Liver (tissue), 8 donors: ENCODE measurements at regions not wholly inside any gene's neighbourhood (a gene's known extent, or its start where the extent isn't known, plus 50 kb on each side); places are given as distances from the start of the nearest gene placed in this dataset.

Source experiments
- DNase-seq: peaks from one replicate; pipeline ENCODE4 v3.0.0-alpha.2; 2017; ENCODE audit warnings: low spot score
- H3K27ac ChIP-seq, 2 donors: one replicate each; pipeline ENCODE4 v1.7.0; 2013; ENCODE audit warnings: inconsistent platforms in 2 of 2, low read length in 2 of 2, control low read depth in 1 of 2, low read depth in 1 of 2, mild to moderate bottlenecking in 1 of 2
- H3K27me3 ChIP-seq, 4 donors: one replicate each; pipeline versions ENCODE4 v1.6.1 to v1.7.0; 2013; ENCODE audit warnings: low read length in 3 of 4, inconsistent platforms in 1 of 4, mild to moderate bottlenecking in 1 of 4, moderate library complexity in 1 of 4; ENCODE audit not compliant: control insufficient read depth in 4 of 4, insufficient read depth in 4 of 4
- H3K36me3 ChIP-seq, 4 donors: one replicate each; pipeline versions ENCODE4 v1.6.1 to v1.7.0; 2013; ENCODE audit warnings: low read length in 3 of 4, mild to moderate bottlenecking in 3 of 4, low read depth in 1 of 4, moderate library complexity in 1 of 4; ENCODE audit not compliant: control insufficient read depth in 4 of 4, insufficient read depth in 3 of 4
- H3K4me1 ChIP-seq, 4 donors: one replicate each; pipeline versions ENCODE4 v1.6.1 to v1.7.0; 2013; ENCODE audit warnings: low read length in 3 of 4, mild to moderate bottlenecking in 3 of 4, moderate library complexity in 1 of 4; ENCODE audit not compliant: control insufficient read depth in 4 of 4, insufficient read depth in 4 of 4
- H3K4me3 ChIP-seq, 3 donors: one replicate each; pipeline versions ENCODE4 v1.6.1 to v1.7.0; 2013; ENCODE audit warnings: low read length in 3 of 3, control low read depth in 1 of 3, low read depth in 1 of 3, mild to moderate bottlenecking in 1 of 3
- H3K9ac ChIP-seq, 2 donors: one replicate each; pipeline ENCODE4 v1.7.0; 2013; ENCODE audit warnings: low read length in 2 of 2, mild to moderate bottlenecking in 2 of 2, moderate library complexity in 2 of 2, control low read depth in 1 of 2, low read depth in 1 of 2
- H3K9me3 ChIP-seq, 4 donors: one replicate each; pipeline versions ENCODE4 v1.6.1 to v1.7.0; 2013; ENCODE audit warnings: low read length in 3 of 4; ENCODE audit not compliant: control insufficient read depth in 4 of 4
- EGR1 ChIP-seq, 2 donors: IDR thresholded peaks; 2 replicates each; pipeline ENCODE4 v1.6.1; 2016 to 2018; ENCODE audit warnings: antibody characterized with exemption in 2 of 2, low read depth in 2 of 2
- FOXA1 ChIP-seq: IDR thresholded peaks from 2 replicates; pipeline ENCODE4 v1.6.1; 2016; ENCODE audit warnings: antibody characterized with exemption
- FOXA2 ChIP-seq: IDR thresholded peaks from 2 replicates; pipeline ENCODE4 v1.6.1; 2016; ENCODE audit warnings: antibody characterized with exemption
- GABPA ChIP-seq, 2 donors: IDR thresholded peaks in 1 of 2; conservative IDR thresholded peaks in 1 of 2; 2 replicates each; pipeline ENCODE4 v1.6.1; 2016; ENCODE audit warnings: antibody characterized with exemption in 2 of 2, mild to moderate bottlenecking in 1 of 2, moderate library complexity in 1 of 2
- HNF4A ChIP-seq, 2 donors: conservative IDR thresholded peaks; 2 replicates each; pipeline ENCODE4 v1.6.1; 2016; ENCODE audit warnings: antibody characterized with exemption in 2 of 2, mild to moderate bottlenecking in 2 of 2
- HNF4G ChIP-seq: IDR thresholded peaks from 2 replicates; pipeline ENCODE4 v1.6.1; 2016; ENCODE audit warnings: antibody characterized with exemption
- JUND ChIP-seq, 2 donors: IDR thresholded peaks; 2 replicates each; pipeline ENCODE4 v1.6.1; 2016; ENCODE audit warnings: antibody characterized with exemption in 2 of 2
- NR2F2 ChIP-seq: IDR thresholded peaks from 2 replicates; pipeline ENCODE4 v1.6.1; 2016; ENCODE audit warnings: antibody characterized with exemption
- RAD21 ChIP-seq, 2 donors: IDR thresholded peaks; 2 replicates each; pipeline ENCODE4 v1.6.1; 2016; ENCODE audit warnings: antibody characterized with exemption in 2 of 2, mild to moderate bottlenecking in 2 of 2
- RXRA ChIP-seq, 2 donors: IDR thresholded peaks; 2 replicates each; pipeline ENCODE4 v1.6.1; 2017 to 2018; ENCODE audit warnings: antibody characterized with exemption in 2 of 2, mild to moderate bottlenecking in 1 of 2
- SP1 ChIP-seq: IDR thresholded peaks from 2 replicates; pipeline ENCODE4 v1.6.1; 2018; ENCODE audit warnings: antibody characterized with exemption, mild to moderate bottlenecking
- TAF1 ChIP-seq: conservative IDR thresholded peaks from 2 replicates; pipeline ENCODE4 v1.6.1; 2016; ENCODE audit warnings: antibody characterized with exemption, mild to moderate bottlenecking
- YY1 ChIP-seq: IDR thresholded peaks from 2 replicates; pipeline ENCODE4 v1.6.1; 2016; ENCODE audit warnings: antibody characterized with exemption, mild to moderate bottlenecking
- WGBS: extraction: QIAGEN DNeasy Blood & Tissue Kit; methylation state at CpG from one replicate; pipeline ENCODE4 v1.1.7; 2013; 5-methylcytosine and 5-hydroxymethylcytosine counted together
- TF ChIP-seq, protein P1 (sequence below): IDR thresholded peaks from 2 replicates; pipeline ENCODE4 v1.6.1; 2016; ENCODE audit warnings: antibody characterized with exemption
- TF ChIP-seq, protein P2 (sequence below): IDR thresholded peaks from 2 replicates; pipeline ENCODE4 v1.6.1; 2016; ENCODE audit warnings: antibody characterized with exemption
- TF ChIP-seq, protein P3 (sequence below): IDR thresholded peaks from 2 replicates; pipeline ENCODE4 v1.6.1; 2016; ENCODE audit warnings: antibody characterized with exemption, mild to moderate bottlenecking
- TF ChIP-seq, protein P4 (sequence below): fragments of 150-350 bp; IDR thresholded peaks from 2 replicates; pipeline ENCODE4 v1.5.1; 2017; ENCODE audit warnings: improper control_type of control experiment, low read depth, low read length; ENCODE audit not compliant: missing input control
- TF ChIP-seq, protein P5 (sequence below): IDR thresholded peaks from 2 replicates; pipeline ENCODE4 v1.6.1; 2016; ENCODE audit warnings: antibody characterized with exemption
- donor health status: healthy.
- donor health status: healthy.
- donor health status: healthy.
- donor health status: healthy.
- donor health status: healthy.

DNA sequence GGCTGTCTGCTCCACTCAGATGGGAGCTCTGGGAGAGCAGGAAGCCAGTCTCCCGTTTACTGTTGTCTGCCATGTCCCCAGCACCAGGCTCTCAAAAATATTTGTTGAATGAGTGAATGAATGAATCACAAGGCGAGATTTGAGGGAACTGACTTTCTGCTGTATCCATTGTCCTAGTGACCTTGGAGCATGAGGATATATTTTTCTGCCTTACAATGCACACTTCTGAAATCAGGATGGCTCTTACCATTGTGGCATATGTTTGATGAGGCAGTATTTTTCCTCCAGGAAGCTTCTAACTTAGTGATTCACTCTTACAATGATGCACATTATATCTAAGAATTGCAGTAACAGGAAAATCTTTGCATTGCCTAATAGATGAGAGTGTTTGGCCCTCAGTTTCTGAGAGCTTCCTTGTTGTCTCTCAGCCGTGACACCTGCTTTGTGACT is 136.4 kb downstream of the RPS24 start:
- H3K36me3 ChIP-seq = no peaks in the 10 kb centered on the region
- DNase-seq = no peak
- H3K4me3 ChIP-seq = no peak overlapping the region
- H3K9ac ChIP-seq = no peak overlapping the region
- TF ChIP-seq, protein P1, sequence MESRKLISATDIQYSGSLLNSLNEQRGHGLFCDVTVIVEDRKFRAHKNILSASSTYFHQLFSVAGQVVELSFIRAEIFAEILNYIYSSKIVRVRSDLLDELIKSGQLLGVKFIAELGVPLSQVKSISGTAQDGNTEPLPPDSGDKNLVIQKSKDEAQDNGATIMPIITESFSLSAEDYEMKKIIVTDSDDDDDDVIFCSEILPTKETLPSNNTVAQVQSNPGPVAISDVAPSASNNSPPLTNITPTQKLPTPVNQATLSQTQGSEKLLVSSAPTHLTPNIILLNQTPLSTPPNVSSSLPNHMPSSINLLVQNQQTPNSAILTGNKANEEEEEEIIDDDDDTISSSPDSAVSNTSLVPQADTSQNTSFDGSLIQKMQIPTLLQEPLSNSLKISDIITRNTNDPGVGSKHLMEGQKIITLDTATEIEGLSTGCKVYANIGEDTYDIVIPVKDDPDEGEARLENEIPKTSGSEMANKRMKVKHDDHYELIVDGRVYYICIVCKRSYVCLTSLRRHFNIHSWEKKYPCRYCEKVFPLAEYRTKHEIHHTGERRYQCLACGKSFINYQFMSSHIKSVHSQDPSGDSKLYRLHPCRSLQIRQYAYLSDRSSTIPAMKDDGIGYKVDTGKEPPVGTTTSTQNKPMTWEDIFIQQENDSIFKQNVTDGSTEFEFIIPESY = no peak
- TF ChIP-seq HNF4A (conservative IDR thresholded peaks at IDR 0.05) (no peak), SP1 (no peak), NR2F2 (no peak), FOXA2 (no peak), JUND (IDR thresholded peaks at IDR 0.05) (no peak), GABPA (IDR thresholded peaks at IDR 0.05 in 1 of 2, conservative IDR thresholded peaks at IDR 0.05 in 1 of 2) (no peak), TAF1 (no peak), YY1 (no peak), HNF4G (no peak), EGR1 (IDR thresholded peaks at IDR 0.05; ENCODE audit: low read depth in 2 of 2) (no peak), RAD21 (IDR thresholded peaks at IDR 0.05) (no peak), FOXA1 (no peak), RXRA (IDR thresholded peaks at IDR 0.05) (no peak)
- TF ChIP-seq, protein P2, sequence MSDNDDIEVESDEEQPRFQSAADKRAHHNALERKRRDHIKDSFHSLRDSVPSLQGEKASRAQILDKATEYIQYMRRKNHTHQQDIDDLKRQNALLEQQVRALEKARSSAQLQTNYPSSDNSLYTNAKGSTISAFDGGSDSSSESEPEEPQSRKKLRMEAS = no peak
- TF ChIP-seq, protein P3, sequence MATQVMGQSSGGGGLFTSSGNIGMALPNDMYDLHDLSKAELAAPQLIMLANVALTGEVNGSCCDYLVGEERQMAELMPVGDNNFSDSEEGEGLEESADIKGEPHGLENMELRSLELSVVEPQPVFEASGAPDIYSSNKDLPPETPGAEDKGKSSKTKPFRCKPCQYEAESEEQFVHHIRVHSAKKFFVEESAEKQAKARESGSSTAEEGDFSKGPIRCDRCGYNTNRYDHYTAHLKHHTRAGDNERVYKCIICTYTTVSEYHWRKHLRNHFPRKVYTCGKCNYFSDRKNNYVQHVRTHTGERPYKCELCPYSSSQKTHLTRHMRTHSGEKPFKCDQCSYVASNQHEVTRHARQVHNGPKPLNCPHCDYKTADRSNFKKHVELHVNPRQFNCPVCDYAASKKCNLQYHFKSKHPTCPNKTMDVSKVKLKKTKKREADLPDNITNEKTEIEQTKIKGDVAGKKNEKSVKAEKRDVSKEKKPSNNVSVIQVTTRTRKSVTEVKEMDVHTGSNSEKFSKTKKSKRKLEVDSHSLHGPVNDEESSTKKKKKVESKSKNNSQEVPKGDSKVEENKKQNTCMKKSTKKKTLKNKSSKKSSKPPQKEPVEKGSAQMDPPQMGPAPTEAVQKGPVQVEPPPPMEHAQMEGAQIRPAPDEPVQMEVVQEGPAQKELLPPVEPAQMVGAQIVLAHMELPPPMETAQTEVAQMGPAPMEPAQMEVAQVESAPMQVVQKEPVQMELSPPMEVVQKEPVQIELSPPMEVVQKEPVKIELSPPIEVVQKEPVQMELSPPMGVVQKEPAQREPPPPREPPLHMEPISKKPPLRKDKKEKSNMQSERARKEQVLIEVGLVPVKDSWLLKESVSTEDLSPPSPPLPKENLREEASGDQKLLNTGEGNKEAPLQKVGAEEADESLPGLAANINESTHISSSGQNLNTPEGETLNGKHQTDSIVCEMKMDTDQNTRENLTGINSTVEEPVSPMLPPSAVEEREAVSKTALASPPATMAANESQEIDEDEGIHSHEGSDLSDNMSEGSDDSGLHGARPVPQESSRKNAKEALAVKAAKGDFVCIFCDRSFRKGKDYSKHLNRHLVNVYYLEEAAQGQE = no peak
- TF ChIP-seq, protein P4, sequence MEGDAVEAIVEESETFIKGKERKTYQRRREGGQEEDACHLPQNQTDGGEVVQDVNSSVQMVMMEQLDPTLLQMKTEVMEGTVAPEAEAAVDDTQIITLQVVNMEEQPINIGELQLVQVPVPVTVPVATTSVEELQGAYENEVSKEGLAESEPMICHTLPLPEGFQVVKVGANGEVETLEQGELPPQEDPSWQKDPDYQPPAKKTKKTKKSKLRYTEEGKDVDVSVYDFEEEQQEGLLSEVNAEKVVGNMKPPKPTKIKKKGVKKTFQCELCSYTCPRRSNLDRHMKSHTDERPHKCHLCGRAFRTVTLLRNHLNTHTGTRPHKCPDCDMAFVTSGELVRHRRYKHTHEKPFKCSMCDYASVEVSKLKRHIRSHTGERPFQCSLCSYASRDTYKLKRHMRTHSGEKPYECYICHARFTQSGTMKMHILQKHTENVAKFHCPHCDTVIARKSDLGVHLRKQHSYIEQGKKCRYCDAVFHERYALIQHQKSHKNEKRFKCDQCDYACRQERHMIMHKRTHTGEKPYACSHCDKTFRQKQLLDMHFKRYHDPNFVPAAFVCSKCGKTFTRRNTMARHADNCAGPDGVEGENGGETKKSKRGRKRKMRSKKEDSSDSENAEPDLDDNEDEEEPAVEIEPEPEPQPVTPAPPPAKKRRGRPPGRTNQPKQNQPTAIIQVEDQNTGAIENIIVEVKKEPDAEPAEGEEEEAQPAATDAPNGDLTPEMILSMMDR = no peak
- TF ChIP-seq, protein P5, sequence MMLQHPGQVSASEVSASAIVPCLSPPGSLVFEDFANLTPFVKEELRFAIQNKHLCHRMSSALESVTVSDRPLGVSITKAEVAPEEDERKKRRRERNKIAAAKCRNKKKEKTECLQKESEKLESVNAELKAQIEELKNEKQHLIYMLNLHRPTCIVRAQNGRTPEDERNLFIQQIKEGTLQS = no peak
- no peaks in the 10 kb centered on the region for H3K4me1 ChIP-seq
- 90% methylated on average over 3 of the region's 3 CpGs for WGBS
- no peaks in the 10 kb centered on the region for H3K27me3 ChIP-seq
- no peaks in the 10 kb centered on the region for H3K9me3 ChIP-seq
- H3K27ac ChIP-seq = no peak overlapping the region
